H1 (cell line): ENCODE measurements at regions not wholly inside any gene's neighbourhood (a gene's known extent, or its start where the extent isn't known, plus 50 kb on each side); places are given as distances from the start of the nearest gene placed in this dataset.

ENCODE experiments used
- CTCF ChIA-PET: fragments of 300-600 bp; sonication (Branson Sonifier 250); formaldehyde crosslinking; loops from one replicate; lab custom pipeline; 2021; ENCODE audit not compliant: partially characterized antibody; lab: Charles Lee
- POLR2A ChIA-PET: fragments of 300-600 bp; sonication (Branson Sonifier 250); formaldehyde crosslinking; loops from one replicate; lab custom pipeline; 2021; ENCODE audit warnings: inconsistent platforms; ENCODE audit not compliant: partially characterized antibody; lab: Charles Lee
- DNase-seq, 2 experiments: peaks; one replicate each; pipeline versions ENCODE4 v3.0.0 to v3.0.0-alpha.2; 2010 to 2022; ENCODE audit warnings: low spot score in 2 of 2, low read depth in 1 of 2, mixed read lengths in 1 of 2
- FAIRE-seq: peaks from 2 replicates; lab custom pipeline; 2011; peaks lifted over from hg19 to GRCh38; lab: Jason Lieb, UNC
- H2AFZ ChIP-seq: 2 replicates; pipeline ENCODE4 v1.8.1; 2012; ENCODE audit warnings: low read length, inconsistent platforms
- H2AK5ac ChIP-seq: 2 replicates; pipeline ENCODE4 v1.6.1; 2013; ENCODE audit warnings: low read depth, low read length
- H2BK120ac ChIP-seq: replicated peaks from 2 replicates; pipeline ENCODE3; 2013; ENCODE audit warnings: low read depth, low read length, inconsistent platforms
- H2BK12ac ChIP-seq: 2 replicates; pipeline ENCODE4 v1.6.1; 2013; ENCODE audit warnings: low read depth, low read length
- H2BK15ac ChIP-seq: 2 replicates; pipeline ENCODE4 v1.6.1; 2013; ENCODE audit warnings: low read length
- H2BK20ac ChIP-seq: 2 replicates; pipeline ENCODE4 v1.6.1; 2013; ENCODE audit warnings: low read length
- H2BK5ac ChIP-seq: 2 replicates; pipeline ENCODE4 v1.6.1; 2013; ENCODE audit warnings: low read depth, low read length
- H3K14ac ChIP-seq: 2 replicates; pipeline ENCODE4 v1.6.1; 2013; ENCODE audit warnings: inconsistent platforms; ENCODE audit not compliant: insufficient read length
- H3K18ac ChIP-seq: 2 replicates; pipeline ENCODE4 v1.6.1; 2013; ENCODE audit warnings: low read length; ENCODE audit errors: extremely low read depth
- H3K23ac ChIP-seq: 2 replicates; pipeline ENCODE4 v1.6.1; 2013; ENCODE audit warnings: inconsistent platforms; ENCODE audit not compliant: insufficient read length
- H3K23me2 ChIP-seq: 2 replicates; pipeline ENCODE4 v1.6.1; 2013; ENCODE audit warnings: low read depth, low read length
- H3K27ac ChIP-seq: 2 replicates; pipeline ENCODE4 v1.6.1; 2011; ENCODE audit warnings: low read depth, low read length, inconsistent platforms
- H3K27me3 ChIP-seq, 4 experiments: replicated peaks in 1 of 4; 1 replicate in 1 of 4; 2 replicates in 3 of 4; pipeline versions ENCODE4 v1.6.1 to v1.8.1; 2011 to 2013; ENCODE audit warnings: low read length in 3 of 4, mild to moderate bottlenecking in 3 of 4, inconsistent platforms in 2 of 4, mixed read lengths in 2 of 4, moderate library complexity in 1 of 4; ENCODE audit not compliant: control insufficient read depth in 3 of 4, insufficient read depth in 3 of 4; ENCODE audit errors: extremely low read depth in 1 of 4
- H3K36me3 ChIP-seq, 4 experiments: 2 replicates each; pipeline versions ENCODE4 v1.6.1 to v1.8.1; 2011 to 2013; ENCODE audit warnings: mild to moderate bottlenecking in 4 of 4, low read length in 3 of 4, moderate library complexity in 2 of 4, control low read depth in 1 of 4, inconsistent platforms in 1 of 4; ENCODE audit not compliant: insufficient read depth in 4 of 4, control insufficient read depth in 2 of 4
- H3K4ac ChIP-seq: replicated peaks from 2 replicates; pipeline ENCODE3; 2013; ENCODE audit warnings: low read length, low read depth, mixed read lengths, inconsistent platforms; ENCODE audit not compliant: insufficient read length
- H3K4me1 ChIP-seq, 4 experiments: replicated peaks in 1 of 4; 1 replicate in 1 of 4; 2 replicates in 3 of 4; pipeline versions ENCODE4 v1.6.1 to v1.8.1; 2011 to 2013; ENCODE audit warnings: low read length in 3 of 4, inconsistent platforms in 2 of 4, mixed read lengths in 1 of 4; ENCODE audit not compliant: insufficient read depth in 4 of 4, control insufficient read depth in 3 of 4
- H3K4me2 ChIP-seq, 2 experiments: 2 replicates each; pipeline versions ENCODE4 v1.6.1 to v1.8.1; 2011 to 2013; ENCODE audit warnings: low read depth in 2 of 2, low read length in 2 of 2, control low read depth in 1 of 2, inconsistent platforms in 1 of 2, mild to moderate bottlenecking in 1 of 2; ENCODE audit not compliant: insufficient read depth in 1 of 2
- H3K4me3 ChIP-seq, 4 experiments: fragments of 200-600, 300-600 bp in 1 of 4; sonication (generic), shearing (Covaris generic), sonication (Bioruptor Twin) in 1 of 4; 2 replicates each; pipeline versions ENCODE4 v1.5.1 to v1.8.1; 2011 to 2016; ENCODE audit warnings: low read length in 4 of 4, low read depth in 3 of 4, control low read depth in 2 of 4, inconsistent platforms in 2 of 4, mild to moderate bottlenecking in 2 of 4, mixed read lengths in 1 of 4, moderate library complexity in 1 of 4; ENCODE audit not compliant: insufficient read depth in 2 of 4; ENCODE audit errors: extremely low read depth in 1 of 4
- H3K56ac ChIP-seq: replicated peaks from 2 replicates; pipeline ENCODE3; 2013; ENCODE audit warnings: low read depth, mild to moderate bottlenecking, mixed read lengths, low read length, inconsistent platforms; ENCODE audit not compliant: insufficient read length
- H3K79me1 ChIP-seq: 2 replicates; pipeline ENCODE4 v1.6.1; 2013; ENCODE audit warnings: low read depth, low read length, control low read depth
- H3K79me2 ChIP-seq, 2 experiments: 2 replicates each; pipeline versions ENCODE4 v1.6.1 to v1.8.1; 2012 to 2013; ENCODE audit warnings: low read length in 2 of 2, mild to moderate bottlenecking in 2 of 2, inconsistent platforms in 1 of 2; ENCODE audit not compliant: insufficient read depth in 2 of 2, control insufficient read depth in 1 of 2
- H3K9ac ChIP-seq, 4 experiments: replicated peaks in 1 of 4; 1 replicate in 1 of 4; 2 replicates in 3 of 4; pipeline versions ENCODE4 v1.6.1 to v1.8.1; 2011 to 2013; ENCODE audit warnings: low read depth in 3 of 4, low read length in 3 of 4, control low read depth in 2 of 4, mild to moderate bottlenecking in 2 of 4, moderate library complexity in 2 of 4, inconsistent platforms in 1 of 4; ENCODE audit errors: extremely low read depth in 1 of 4
- H3K9me3 ChIP-seq, 2 experiments: 2 replicates each; pipeline versions ENCODE4 v1.6.1 to v1.8.1; 2012 to 2013; ENCODE audit warnings: mild to moderate bottlenecking in 2 of 2, moderate library complexity in 2 of 2, control low read depth in 1 of 2, inconsistent platforms in 1 of 2, low read depth in 1 of 2, low read length in 1 of 2, mixed read lengths in 1 of 2; ENCODE audit not compliant: insufficient read depth in 2 of 2
- H4K20me1 ChIP-seq, 2 experiments: replicated peaks in 1 of 2; 2 replicates each; pipeline versions ENCODE3 to v1.8.1; 2011 to 2013; ENCODE audit warnings: inconsistent platforms in 2 of 2, low read length in 2 of 2, mild to moderate bottlenecking in 1 of 2; ENCODE audit not compliant: insufficient read depth in 2 of 2, control insufficient read depth in 1 of 2
- H4K5ac ChIP-seq: 2 replicates; pipeline ENCODE4 v1.6.1; 2013; ENCODE audit warnings: low read length, low read depth, mixed read lengths, inconsistent platforms; ENCODE audit not compliant: insufficient read length
- H4K8ac ChIP-seq: 2 replicates; pipeline ENCODE4 v1.8.0; 2013; ENCODE audit warnings: mild to moderate bottlenecking, moderate library complexity, low read length, inconsistent platforms; ENCODE audit not compliant: insufficient read depth; ENCODE audit errors: extremely low read depth
- H4K91ac ChIP-seq: replicated peaks from 2 replicates; pipeline ENCODE3; 2013; ENCODE audit warnings: low read length, mixed read lengths, inconsistent platforms; ENCODE audit not compliant: insufficient read length
- ATF2 ChIP-seq: IDR thresholded peaks from 2 replicates; pipeline ENCODE4 v1.6.1; 2012; ENCODE audit warnings: low read length, inconsistent platforms
- BACH1 ChIP-seq: IDR thresholded peaks from 2 replicates; pipeline ENCODE4 v1.6.1; 2012; ENCODE audit warnings: low read length, improper control_type of control experiment
- BCL11A ChIP-seq, 2 experiments: IDR thresholded peaks; one replicate each; pipeline ENCODE4 v1.6.1; 2011; ENCODE audit warnings: low read depth in 2 of 2, low read length in 2 of 2, mild to moderate bottlenecking in 2 of 2
- CEBPB ChIP-seq: IDR thresholded peaks from 2 replicates; pipeline ENCODE4 v1.6.1; 2012; ENCODE audit warnings: low read depth, low read length
- GABPA ChIP-seq: IDR thresholded peaks from 2 replicates; pipeline ENCODE4 v1.6.1; 2011; ENCODE audit warnings: mild to moderate bottlenecking, low read length, moderate library complexity, borderline replicate concordance; ENCODE audit not compliant: insufficient read depth
- POU5F1 ChIP-seq: IDR thresholded peaks from 2 replicates; pipeline ENCODE4 v1.6.1; 2011; ENCODE audit warnings: low read depth, mild to moderate bottlenecking, low read length, moderate library complexity
- RXRA ChIP-seq: IDR thresholded peaks from 2 replicates; pipeline ENCODE4 v1.6.1; 2011; ENCODE audit warnings: low read depth, mild to moderate bottlenecking, low read length, moderate library complexity; ENCODE audit not compliant: insufficient read depth
- SIN3A ChIP-seq, 2 experiments: IDR thresholded peaks in 1 of 2; conservative IDR thresholded peaks in 1 of 2; 2 replicates each; pipeline ENCODE4 v1.6.1; 2011 to 2012; ENCODE audit warnings: low read length in 2 of 2, improper control_type of control experiment in 1 of 2, low read depth in 1 of 2, mild to moderate bottlenecking in 1 of 2
- SIX5 ChIP-seq: IDR thresholded peaks from 2 replicates; pipeline ENCODE4 v1.6.1; 2011; ENCODE audit warnings: mild to moderate bottlenecking, low read depth, low read length
- SP1 ChIP-seq: IDR thresholded peaks from 2 replicates; pipeline ENCODE4 v1.6.1; 2011; ENCODE audit warnings: low read depth, low read length
- SP4 ChIP-seq: IDR thresholded peaks from 2 replicates; pipeline ENCODE4 v1.6.1; 2012; ENCODE audit warnings: low read length, inconsistent platforms
- SRF ChIP-seq: IDR thresholded peaks from 2 replicates; pipeline ENCODE4 v1.6.1; 2011; ENCODE audit warnings: mild to moderate bottlenecking, low read depth, low read length, moderate library complexity
- SUZ12 ChIP-seq: fragments of 200-600 bp; sonication (generic); IDR thresholded peaks from 2 replicates; pipeline ENCODE4 v1.6.1; 2012; ENCODE audit warnings: mild to moderate bottlenecking, inconsistent platforms, low read length, moderate library complexity, mixed read lengths
- TEAD4 ChIP-seq: IDR thresholded peaks from 2 replicates; pipeline ENCODE4 v1.6.1; 2012; ENCODE audit warnings: low read depth, low read length, inconsistent platforms, mixed read lengths
- YY1 ChIP-seq: IDR thresholded peaks from 2 replicates; pipeline ENCODE4 v1.6.1; 2011; ENCODE audit warnings: low read depth, mild to moderate bottlenecking, low read length
- WGBS, 2 experiments: shearing (Covaris generic) in 1 of 2; methylation state at CpG; one replicate each; pipeline versions ENCODE4 v1.1.6 to v1.1.7; 2013 to 2015; ENCODE audit warnings: low lambda C conversion rate in 2 of 2, mixed read lengths in 2 of 2, inconsistent platforms in 1 of 2, low coverage in 1 of 2, missing lambda C conversion rate in 1 of 2; ENCODE audit not compliant: insufficient replicate concordance in 2 of 2, insufficient coverage in 1 of 2, insufficient read length in 1 of 2; ENCODE audit errors: extremely low coverage in 1 of 2, missing lambda C conversion rate in 1 of 2; 5-methylcytosine and 5-hydroxymethylcytosine counted together

- Histone ChIP-seq H3K23ac (no peak overlapping the region), H3K4me3 (no peak overlapping the region), H2AFZ (no peak overlapping the region), H3K79me2 (no peaks in the 10 kb centered on the region), H3K4me1 (no peaks in the 10 kb centered on the region), H2BK20ac (no peak overlapping the region), H4K20me1 (no peaks in the 10 kb centered on the region), H2BK120ac (no peak overlapping the region), H4K5ac (no peak overlapping the region), H2BK5ac (no peak overlapping the region), H3K9ac (no peak overlapping the region), H3K14ac (no peak overlapping the region), H3K56ac (no peak overlapping the region), H2BK12ac (no peak overlapping the region), H3K27ac (no peak overlapping the region), H4K8ac (no peak overlapping the region), H2AK5ac (no peak overlapping the region), H3K79me1 (no peaks in the 10 kb centered on the region), H3K18ac (no peak overlapping the region), H3K27me3 (no peaks in the 10 kb centered on the region), H3K23me2 (no peaks in the 10 kb centered on the region), H3K4ac (no peak overlapping the region), H3K9me3 (peaks cover 3 to 4% of the 10 kb centered on the region in 2 experiments; a peak in 2 of 4 replicates), H4K91ac (no peak overlapping the region), H2BK15ac (no peak overlapping the region), H3K4me2 (no peak overlapping the region), H3K36me3 (no peaks in the 10 kb centered on the region; a peak in 1 of 8 replicates)
- whole genome bisulfite sequencing, 2 experiments, result 88% methylated on average over 1 of the region's 1 CpG; no CpG with 5 or more reads in 1 of the 2 experiments
- POLR2A ChIA-PET, result no interaction called here
- no peak for TF ChIP-seq GABPA
- TF ChIP-seq YY1, result no peak
- no peak for TF ChIP-seq SIN3A (conservative IDR thresholded peaks at IDR 0.05 in 1 of 2, IDR thresholded peaks at IDR 0.05 in 1 of 2; ENCODE audit: low read depth in 1 of 2, low read length in 2 of 2)
- no peak for TF ChIP-seq SP4
- TF ChIP-seq BCL11A (IDR thresholded peaks at IDR 0.05; ENCODE audit: low read depth in 2 of 2, low read length in 2 of 2), result no peak
- TF ChIP-seq RXRA, result no peak
- no peak for TF ChIP-seq SIX5
- TF ChIP-seq ATF2, result no peak
- no peak for TF ChIP-seq TEAD4
- no peak for TF ChIP-seq SUZ12
- no peak for TF ChIP-seq SP1
- no peak for TF ChIP-seq CEBPB
- no peak for TF ChIP-seq BACH1
- TF ChIP-seq POU5F1, result no peak
- no peak for TF ChIP-seq SRF
- FAIRE-seq (no peak), DNase-seq (no peak)
- CTCF ChIA-PET, result no interaction called here
Measured at GRCh38 chr5:67686746-67687145, 490.1 kb upstream of the CD180 start.
